Choroid plexus epithelial cell (primary cell): ENCODE measurements at regions not wholly inside any gene's neighbourhood (a gene's known extent, or its start where the extent isn't known, plus 50 kb on each side); places are given as distances from the start of the nearest gene placed in this dataset.
"Not testable (repeated sequence)": the region's sequence is repeated elsewhere in the genome, so short reads cannot be mapped to it uniquely, and the experiment has no call there.

Experiments used
- DNase-seq: peaks from one replicate; pipeline ENCODE4 v3.0.0-alpha.2; 2010; ENCODE audit warnings: low read depth
- H3K4me3 ChIP-seq: 2 replicates; pipeline ENCODE4 v1.5.1; 2011; ENCODE audit warnings: low read depth, mild to moderate bottlenecking, control low read depth, low read length, moderate library complexity
- CTCF ChIP-seq: conservative IDR thresholded peaks from 2 replicates; pipeline ENCODE4 v1.5.1; 2011; ENCODE audit warnings: low read depth, mild to moderate bottlenecking, control low read depth, inconsistent platforms, low read length, moderate library complexity

- no peak for DNase-seq
- no peak for TF ChIP-seq CTCF
- H3K4me3 ChIP-seq, result no peak overlapping the region
Measured at GRCh38 chr19:21607449-21607848, 102.0 kb downstream of the ZNF429 start.

- not testable (repeated sequence) for H3K4me3 ChIP-seq, DNase-seq
Measured at GRCh38 chr19:21607011-21607410, 101.6 kb downstream of the ZNF429 start.

GRCh38 chr19:21606326-21606725, 100.9 kb downstream of the ZNF429 start:
- DNase-seq, H3K4me3 ChIP-seq: not testable (repeated sequence)

GRCh38 chr19:21604951-21605476, 99.6 kb downstream of the ZNF429 start:
- DNase-seq, result no peak
- no peak for TF ChIP-seq CTCF
- peak overlapping the region; percentile 22 for H3K4me3 ChIP-seq
